H1 (cell line): ENCODE measurements at regions not wholly inside any gene's neighbourhood (a gene's known extent, or its start where the extent isn't known, plus 50 kb on each side); places are given as distances from the start of the nearest gene placed in this dataset.

Experiments
- CTCF ChIA-PET: fragments of 300-600 bp; sonication (Branson Sonifier 250); formaldehyde crosslinking; loops from one replicate; lab custom pipeline; 2021; ENCODE audit not compliant: partially characterized antibody; lab: Charles Lee
- POLR2A ChIA-PET: fragments of 300-600 bp; sonication (Branson Sonifier 250); formaldehyde crosslinking; loops from one replicate; lab custom pipeline; 2021; ENCODE audit warnings: inconsistent platforms; ENCODE audit not compliant: partially characterized antibody; lab: Charles Lee
- DNase-seq, 2 experiments: peaks; one replicate each; pipeline versions ENCODE4 v3.0.0 to v3.0.0-alpha.2; 2010 to 2022; ENCODE audit warnings: low spot score in 2 of 2, low read depth in 1 of 2, mixed read lengths in 1 of 2
- FAIRE-seq: peaks from 2 replicates; lab custom pipeline; 2011; peaks lifted over from hg19 to GRCh38; lab: Jason Lieb, UNC
- H2AFZ ChIP-seq: 2 replicates; pipeline ENCODE4 v1.8.1; 2012; ENCODE audit warnings: low read length, inconsistent platforms
- H2AK5ac ChIP-seq: 2 replicates; pipeline ENCODE4 v1.6.1; 2013; ENCODE audit warnings: low read depth, low read length
- H2BK120ac ChIP-seq: replicated peaks from 2 replicates; pipeline ENCODE3; 2013; ENCODE audit warnings: low read depth, low read length, inconsistent platforms
- H2BK12ac ChIP-seq: 2 replicates; pipeline ENCODE4 v1.6.1; 2013; ENCODE audit warnings: low read depth, low read length
- H2BK15ac ChIP-seq: 2 replicates; pipeline ENCODE4 v1.6.1; 2013; ENCODE audit warnings: low read length
- H2BK20ac ChIP-seq: 2 replicates; pipeline ENCODE4 v1.6.1; 2013; ENCODE audit warnings: low read length
- H2BK5ac ChIP-seq: 2 replicates; pipeline ENCODE4 v1.6.1; 2013; ENCODE audit warnings: low read depth, low read length
- H3K14ac ChIP-seq: 2 replicates; pipeline ENCODE4 v1.6.1; 2013; ENCODE audit warnings: inconsistent platforms; ENCODE audit not compliant: insufficient read length
- H3K18ac ChIP-seq: 2 replicates; pipeline ENCODE4 v1.6.1; 2013; ENCODE audit warnings: low read length; ENCODE audit errors: extremely low read depth
- H3K23ac ChIP-seq: 2 replicates; pipeline ENCODE4 v1.6.1; 2013; ENCODE audit warnings: inconsistent platforms; ENCODE audit not compliant: insufficient read length
- H3K23me2 ChIP-seq: 2 replicates; pipeline ENCODE4 v1.6.1; 2013; ENCODE audit warnings: low read depth, low read length
- H3K27ac ChIP-seq: 2 replicates; pipeline ENCODE4 v1.6.1; 2011; ENCODE audit warnings: low read depth, low read length, inconsistent platforms
- H3K27me3 ChIP-seq, 4 experiments: replicated peaks in 1 of 4; 1 replicate in 1 of 4; 2 replicates in 3 of 4; pipeline versions ENCODE4 v1.6.1 to v1.8.1; 2011 to 2013; ENCODE audit warnings: low read length in 3 of 4, mild to moderate bottlenecking in 3 of 4, inconsistent platforms in 2 of 4, mixed read lengths in 2 of 4, moderate library complexity in 1 of 4; ENCODE audit not compliant: control insufficient read depth in 3 of 4, insufficient read depth in 3 of 4; ENCODE audit errors: extremely low read depth in 1 of 4
- H3K36me3 ChIP-seq, 4 experiments: 2 replicates each; pipeline versions ENCODE4 v1.6.1 to v1.8.1; 2011 to 2013; ENCODE audit warnings: mild to moderate bottlenecking in 4 of 4, low read length in 3 of 4, moderate library complexity in 2 of 4, control low read depth in 1 of 4, inconsistent platforms in 1 of 4; ENCODE audit not compliant: insufficient read depth in 4 of 4, control insufficient read depth in 2 of 4
- H3K4ac ChIP-seq: replicated peaks from 2 replicates; pipeline ENCODE3; 2013; ENCODE audit warnings: low read length, low read depth, mixed read lengths, inconsistent platforms; ENCODE audit not compliant: insufficient read length
- H3K4me1 ChIP-seq, 4 experiments: replicated peaks in 1 of 4; 1 replicate in 1 of 4; 2 replicates in 3 of 4; pipeline versions ENCODE4 v1.6.1 to v1.8.1; 2011 to 2013; ENCODE audit warnings: low read length in 3 of 4, inconsistent platforms in 2 of 4, mixed read lengths in 1 of 4; ENCODE audit not compliant: insufficient read depth in 4 of 4, control insufficient read depth in 3 of 4
- H3K4me2 ChIP-seq, 2 experiments: 2 replicates each; pipeline versions ENCODE4 v1.6.1 to v1.8.1; 2011 to 2013; ENCODE audit warnings: low read depth in 2 of 2, low read length in 2 of 2, control low read depth in 1 of 2, inconsistent platforms in 1 of 2, mild to moderate bottlenecking in 1 of 2; ENCODE audit not compliant: insufficient read depth in 1 of 2
- H3K4me3 ChIP-seq, 4 experiments: fragments of 200-600, 300-600 bp in 1 of 4; sonication (generic), shearing (Covaris generic), sonication (Bioruptor Twin) in 1 of 4; 2 replicates each; pipeline versions ENCODE4 v1.5.1 to v1.8.1; 2011 to 2016; ENCODE audit warnings: low read length in 4 of 4, low read depth in 3 of 4, control low read depth in 2 of 4, inconsistent platforms in 2 of 4, mild to moderate bottlenecking in 2 of 4, mixed read lengths in 1 of 4, moderate library complexity in 1 of 4; ENCODE audit not compliant: insufficient read depth in 2 of 4; ENCODE audit errors: extremely low read depth in 1 of 4
- H3K56ac ChIP-seq: replicated peaks from 2 replicates; pipeline ENCODE3; 2013; ENCODE audit warnings: low read depth, mild to moderate bottlenecking, mixed read lengths, low read length, inconsistent platforms; ENCODE audit not compliant: insufficient read length
- H3K79me1 ChIP-seq: 2 replicates; pipeline ENCODE4 v1.6.1; 2013; ENCODE audit warnings: low read depth, low read length, control low read depth
- H3K79me2 ChIP-seq, 2 experiments: 2 replicates each; pipeline versions ENCODE4 v1.6.1 to v1.8.1; 2012 to 2013; ENCODE audit warnings: low read length in 2 of 2, mild to moderate bottlenecking in 2 of 2, inconsistent platforms in 1 of 2; ENCODE audit not compliant: insufficient read depth in 2 of 2, control insufficient read depth in 1 of 2
- H3K9ac ChIP-seq, 4 experiments: replicated peaks in 1 of 4; 1 replicate in 1 of 4; 2 replicates in 3 of 4; pipeline versions ENCODE4 v1.6.1 to v1.8.1; 2011 to 2013; ENCODE audit warnings: low read depth in 3 of 4, low read length in 3 of 4, control low read depth in 2 of 4, mild to moderate bottlenecking in 2 of 4, moderate library complexity in 2 of 4, inconsistent platforms in 1 of 4; ENCODE audit errors: extremely low read depth in 1 of 4
- H3K9me3 ChIP-seq, 2 experiments: 2 replicates each; pipeline versions ENCODE4 v1.6.1 to v1.8.1; 2012 to 2013; ENCODE audit warnings: mild to moderate bottlenecking in 2 of 2, moderate library complexity in 2 of 2, control low read depth in 1 of 2, inconsistent platforms in 1 of 2, low read depth in 1 of 2, low read length in 1 of 2, mixed read lengths in 1 of 2; ENCODE audit not compliant: insufficient read depth in 2 of 2
- H4K20me1 ChIP-seq, 2 experiments: replicated peaks in 1 of 2; 2 replicates each; pipeline versions ENCODE3 to v1.8.1; 2011 to 2013; ENCODE audit warnings: inconsistent platforms in 2 of 2, low read length in 2 of 2, mild to moderate bottlenecking in 1 of 2; ENCODE audit not compliant: insufficient read depth in 2 of 2, control insufficient read depth in 1 of 2
- H4K5ac ChIP-seq: 2 replicates; pipeline ENCODE4 v1.6.1; 2013; ENCODE audit warnings: low read length, low read depth, mixed read lengths, inconsistent platforms; ENCODE audit not compliant: insufficient read length
- H4K8ac ChIP-seq: 2 replicates; pipeline ENCODE4 v1.8.0; 2013; ENCODE audit warnings: mild to moderate bottlenecking, moderate library complexity, low read length, inconsistent platforms; ENCODE audit not compliant: insufficient read depth; ENCODE audit errors: extremely low read depth
- H4K91ac ChIP-seq: replicated peaks from 2 replicates; pipeline ENCODE3; 2013; ENCODE audit warnings: low read length, mixed read lengths, inconsistent platforms; ENCODE audit not compliant: insufficient read length
- ASH2L ChIP-seq: fragments of 200-600, 300-600 bp; sonication (generic); IDR thresholded peaks from one replicate; pipeline ENCODE4 v1.7.1; 2017; ENCODE audit warnings: low read length
- BRCA1 ChIP-seq: IDR thresholded peaks from 2 replicates; pipeline ENCODE4 v1.6.1; 2012; ENCODE audit warnings: low read depth, low read length, improper control_type of control experiment
- CEBPB ChIP-seq: IDR thresholded peaks from 2 replicates; pipeline ENCODE4 v1.6.1; 2012; ENCODE audit warnings: low read depth, low read length
- CHD1 ChIP-seq: IDR thresholded peaks from 2 replicates; pipeline ENCODE4 v1.6.1; 2012; ENCODE audit warnings: low read depth, low read length, improper control_type of control experiment
- GABPA ChIP-seq: IDR thresholded peaks from 2 replicates; pipeline ENCODE4 v1.6.1; 2011; ENCODE audit warnings: mild to moderate bottlenecking, low read length, moderate library complexity, borderline replicate concordance; ENCODE audit not compliant: insufficient read depth
- POU5F1 ChIP-seq: IDR thresholded peaks from 2 replicates; pipeline ENCODE4 v1.6.1; 2011; ENCODE audit warnings: low read depth, mild to moderate bottlenecking, low read length, moderate library complexity
- RAD21 ChIP-seq, 2 experiments: IDR thresholded peaks in 1 of 2; conservative IDR thresholded peaks in 1 of 2; 2 replicates each; pipeline ENCODE4 v1.6.1; 2011; ENCODE audit warnings: low read depth in 2 of 2, low read length in 2 of 2, improper control_type of control experiment in 1 of 2, inconsistent platforms in 1 of 2, mild to moderate bottlenecking in 1 of 2, moderate library complexity in 1 of 2
- RBBP5 ChIP-seq: IDR thresholded peaks from 2 replicates; pipeline ENCODE4 v1.7.1; 2012; ENCODE audit warnings: low read depth, mild to moderate bottlenecking, inconsistent platforms, low read length, moderate library complexity, borderline replicate concordance
- RFX5 ChIP-seq: IDR thresholded peaks from 2 replicates; pipeline ENCODE4 v1.6.1; 2011; ENCODE audit warnings: low read depth, low read length, improper control_type of control experiment, borderline replicate concordance
- SAP30 ChIP-seq: fragments of 300-600 bp; sonication (generic); IDR thresholded peaks from 2 replicates; pipeline ENCODE4 v1.7.1; 2012; ENCODE audit warnings: low read length, moderate library complexity, mild to moderate bottlenecking, inconsistent platforms; ENCODE audit not compliant: insufficient read depth, insufficient replicate concordance
- SRF ChIP-seq: IDR thresholded peaks from 2 replicates; pipeline ENCODE4 v1.6.1; 2011; ENCODE audit warnings: mild to moderate bottlenecking, low read depth, low read length, moderate library complexity
- TBP ChIP-seq: IDR thresholded peaks from 2 replicates; pipeline ENCODE4 v1.6.1; 2011; ENCODE audit warnings: low read depth, low read length, improper control_type of control experiment
- TEAD4 ChIP-seq: IDR thresholded peaks from 2 replicates; pipeline ENCODE4 v1.6.1; 2012; ENCODE audit warnings: low read depth, low read length, inconsistent platforms, mixed read lengths
- ZNF274 ChIP-seq: IDR thresholded peaks from 2 replicates; pipeline ENCODE4 v1.7.0; 2012; ENCODE audit warnings: low read length, borderline replicate concordance; ENCODE audit errors: extremely low read depth
- WGBS, 2 experiments: shearing (Covaris generic) in 1 of 2; methylation state at CpG; one replicate each; pipeline versions ENCODE4 v1.1.6 to v1.1.7; 2013 to 2015; ENCODE audit warnings: low lambda C conversion rate in 2 of 2, mixed read lengths in 2 of 2, inconsistent platforms in 1 of 2, low coverage in 1 of 2, missing lambda C conversion rate in 1 of 2; ENCODE audit not compliant: insufficient replicate concordance in 2 of 2, insufficient coverage in 1 of 2, insufficient read length in 1 of 2; ENCODE audit errors: extremely low coverage in 1 of 2, missing lambda C conversion rate in 1 of 2; 5-methylcytosine and 5-hydroxymethylcytosine counted together

- no peak for FAIRE-seq
- H4K8ac ChIP-seq: no peak overlapping the region
- H3K56ac ChIP-seq: no peak overlapping the region
- no peak overlapping the region for H4K5ac ChIP-seq
- POLR2A ChIA-PET: no interaction called here
- peaks cover 0 to 5% (median 1%) of the 10 kb centered on the region in 4 experiments; a peak in 3 of 7 replicates for H3K4me1 ChIP-seq
- 95% methylated on average over 13 of the region's 13 CpGs; no CpG with 5 or more reads in 1 of the 2 experiments for WGBS, 2 experiments
- no peak overlapping the region for H3K27ac ChIP-seq
- H2AFZ ChIP-seq: no peak overlapping the region
- H3K4ac ChIP-seq: no peak overlapping the region
- H2BK5ac ChIP-seq: no peak overlapping the region
- H3K9me3 ChIP-seq: peaks cover 6 to 9% of the 10 kb centered on the region in 2 experiments; a peak in 3 of 4 replicates
- H3K79me1 ChIP-seq: no peaks in the 10 kb centered on the region
- no peak for DNase-seq
- H3K36me3 ChIP-seq: no peaks in the 10 kb centered on the region
- H2BK20ac ChIP-seq: no peak overlapping the region
- H3K4me3 ChIP-seq: no peak overlapping the region
- no peak overlapping the region for H3K14ac ChIP-seq
- H4K91ac ChIP-seq: no peak overlapping the region
- no peaks in the 10 kb centered on the region for H3K23me2 ChIP-seq
- H3K4me2 ChIP-seq: no peak overlapping the region
- H4K20me1 ChIP-seq: no peaks in the 10 kb centered on the region
- CTCF ChIA-PET: interaction anchor here (1.1 to 2.4 kb wide), 2 partner anchors 15 to 17 kb away, joined by 3 to 7 read pairs; no protein-coding TSS in a partner anchor
- no peak overlapping the region for H2AK5ac ChIP-seq
- TF ChIP-seq CHD1 (no peak), ZNF274 (no peak), RBBP5 (no peak), TEAD4 (no peak), SRF (no peak), GABPA (no peak), SAP30 (no peak), CEBPB (no peak), TBP (no peak), POU5F1 (no peak), RAD21 (IDR thresholded peaks at IDR 0.05 in 1 of 2, conservative IDR thresholded peaks at IDR 0.05 in 1 of 2; ENCODE audit: low read depth in 2 of 2, low read length in 2 of 2) (no peak), RFX5 (no peak), ASH2L (no peak), BRCA1 (no peak)
- H2BK15ac ChIP-seq: no peak overlapping the region
- H2BK120ac ChIP-seq: no peak overlapping the region
- H3K79me2 ChIP-seq: no peaks in the 10 kb centered on the region
- no peaks in the 10 kb centered on the region; a peak in 1 of 7 replicates for H3K27me3 ChIP-seq
- H3K23ac ChIP-seq: no peak overlapping the region
- H3K9ac ChIP-seq: no peak overlapping the region
- no peak overlapping the region for H3K18ac ChIP-seq
- no peak overlapping the region for H2BK12ac ChIP-seq
Observed at GRCh38 chr10:131802996-131803395, 97.8 kb upstream of the PPP2R2D start.
